Activated naive CD4-positive, alpha-beta T cell treated with anti-CD3 and anti-CD28 coated beads, Interleukin-2, amount 50 U/mL, for 16 hours (primary cell): ENCODE measurements at regions not wholly inside any gene's neighbourhood (a gene's known extent, or its start where the extent isn't known, plus 50 kb on each side); places are given as distances from the start of the nearest gene placed in this dataset.

Source experiments
- DNase-seq: peaks from one replicate; pipeline ENCODE4 v3.0.0-alpha.2; 2020

GRCh38 chr3:194805546-194805945, 119.9 kb downstream of the FAM43A start:
- no peak for DNase-seq

DNA sequence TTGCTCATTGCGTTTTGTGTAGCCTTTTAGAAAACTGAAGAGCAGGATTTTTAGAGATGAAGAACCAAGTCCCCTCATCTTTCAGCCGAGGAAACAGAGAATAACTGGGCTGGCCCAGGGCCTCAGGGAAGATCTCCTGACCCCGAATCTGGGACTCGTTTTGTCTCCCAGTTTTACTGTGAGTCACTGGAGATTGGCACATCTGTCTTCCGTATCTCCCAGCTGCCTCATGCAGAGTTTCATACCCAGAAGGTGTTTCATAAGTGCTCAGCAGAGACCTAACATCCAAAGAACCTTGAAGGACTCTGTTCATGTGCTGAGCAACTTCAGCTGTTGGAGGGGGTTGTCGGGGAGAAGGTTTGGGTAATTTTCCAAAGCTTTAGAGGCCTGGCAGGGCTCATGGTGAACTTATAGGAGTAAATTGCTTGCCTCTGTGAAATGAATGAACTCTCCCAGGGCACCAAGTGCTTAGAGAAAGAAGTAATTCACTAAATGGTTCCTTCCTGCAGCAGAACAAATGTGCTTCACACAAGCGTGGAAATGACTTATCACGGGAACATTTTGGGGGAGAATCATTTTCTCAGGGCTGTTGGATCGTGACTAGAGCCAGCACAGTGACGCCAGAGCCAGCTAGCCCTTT, 121.4 kb downstream of the FAM43A start:
- DNase-seq: no peak

DNA sequence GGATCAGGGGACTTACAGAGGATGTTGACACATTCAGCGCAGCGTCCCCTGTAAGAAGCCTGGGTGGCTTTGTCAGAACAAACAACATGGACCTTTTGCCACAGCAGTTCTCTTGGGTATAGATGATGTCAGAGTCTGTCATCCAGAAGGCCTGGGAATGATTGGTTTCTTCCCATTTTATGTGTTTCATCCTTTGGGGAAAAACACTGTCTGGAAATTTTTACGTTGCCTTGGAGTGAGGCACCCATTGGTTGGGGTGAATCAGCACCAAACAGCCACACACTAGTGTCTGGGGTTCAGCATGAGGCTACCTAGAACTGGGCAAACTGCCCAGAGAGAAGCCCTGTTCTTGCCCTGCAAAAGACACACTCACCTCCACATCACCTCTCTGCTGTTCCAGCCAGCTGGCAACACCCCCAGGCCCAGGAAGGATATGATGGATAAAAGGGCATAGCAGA, 123.0 kb downstream of the FAM43A start:
- DNase-seq: no peak

DNA sequence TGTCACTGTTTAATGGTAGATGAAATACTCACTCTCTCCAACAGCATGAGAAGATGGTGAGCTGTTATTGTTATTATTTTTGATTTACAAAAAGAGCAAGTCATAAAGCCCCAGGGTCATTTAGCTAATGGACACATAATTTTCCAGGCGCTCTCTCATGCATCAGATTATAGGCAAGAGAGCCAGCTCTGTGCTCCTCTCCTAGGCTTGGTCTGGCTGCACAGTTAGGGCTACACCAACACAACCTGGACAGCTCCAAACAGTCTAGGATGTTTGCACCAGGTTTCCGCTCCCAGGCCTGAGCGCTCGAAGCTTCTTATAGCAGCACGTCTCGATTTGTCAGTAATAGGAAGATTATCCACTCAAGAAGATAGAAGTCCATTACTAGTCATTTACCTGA, 123.7 kb downstream of the FAM43A start:
- DNase-seq: no peak

DNA sequence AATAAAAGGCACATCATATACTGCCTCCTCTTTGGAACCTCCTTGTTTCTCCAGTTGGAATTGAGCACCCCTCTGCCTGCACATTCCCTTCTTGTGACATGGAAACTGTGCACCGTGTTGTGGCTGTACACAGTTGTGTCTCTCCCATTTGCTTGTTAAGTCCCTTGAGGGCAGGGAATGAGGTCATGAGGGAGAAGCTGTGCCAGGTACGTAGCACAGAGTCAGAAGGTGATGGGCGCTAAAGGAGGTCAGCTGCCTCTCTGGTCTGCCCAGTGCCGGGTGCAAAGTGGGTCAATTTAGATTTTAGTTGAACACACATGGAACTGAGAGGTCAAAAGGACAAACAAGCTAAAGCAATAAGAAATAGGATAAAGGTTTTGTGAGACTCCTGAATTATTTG, 124.4 kb downstream of the FAM43A start:
- DNase-seq: no peak

GRCh38 chr3:194811118-194811517, 125.4 kb downstream of the FAM43A start:
- no peak for DNase-seq

GRCh38 chr3:194812176-194812575, 126.5 kb downstream of the FAM43A start:
- DNase-seq: no peak

- no peak for DNase-seq
These were observed 129.2 kb downstream of the FAM43A start for GRCh38 chr3:194814878-194815357.

GRCh38 chr3:194816748-194817591, 131.3 kb downstream of the FAM43A start:
- no peak for DNase-seq

DNA sequence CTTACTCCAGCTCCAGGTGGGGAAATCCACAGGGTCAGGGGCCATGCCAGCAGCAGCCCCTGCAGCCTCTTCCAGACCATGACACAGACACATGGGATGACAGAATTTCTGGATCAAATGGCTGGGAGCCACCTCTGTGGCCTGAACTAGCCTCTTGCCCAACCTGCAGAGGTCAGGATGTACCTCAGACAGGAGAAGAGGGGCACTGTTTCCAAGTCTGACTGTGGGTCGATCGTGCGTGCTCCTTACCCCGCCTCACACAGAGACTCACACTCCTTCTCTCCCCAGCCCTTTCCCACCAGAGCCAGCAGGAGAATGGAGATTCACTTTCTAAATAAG, 131.9 kb downstream of the FAM43A start:
- DNase-seq: no peak

DNA sequence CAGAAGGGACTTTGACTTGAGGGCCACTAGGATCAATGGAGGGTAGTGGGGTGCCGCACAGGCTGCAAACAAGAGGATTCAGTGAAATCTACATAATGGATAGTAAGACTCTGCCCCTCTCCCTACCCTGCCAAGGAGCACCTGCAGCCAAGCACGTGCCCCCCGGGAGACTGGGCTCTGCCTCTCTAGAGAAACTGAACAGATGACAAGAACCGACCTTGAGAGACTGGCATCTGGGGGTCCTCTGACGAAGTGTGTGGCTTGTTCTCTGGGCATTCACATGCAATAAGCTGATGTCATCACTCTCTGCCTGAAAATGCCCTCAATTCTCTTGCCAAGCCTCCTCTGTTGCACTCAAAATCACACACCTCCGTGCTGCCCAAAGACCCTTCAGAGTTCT, 132.3 kb downstream of the FAM43A start:
- no peak for DNase-seq

DNA sequence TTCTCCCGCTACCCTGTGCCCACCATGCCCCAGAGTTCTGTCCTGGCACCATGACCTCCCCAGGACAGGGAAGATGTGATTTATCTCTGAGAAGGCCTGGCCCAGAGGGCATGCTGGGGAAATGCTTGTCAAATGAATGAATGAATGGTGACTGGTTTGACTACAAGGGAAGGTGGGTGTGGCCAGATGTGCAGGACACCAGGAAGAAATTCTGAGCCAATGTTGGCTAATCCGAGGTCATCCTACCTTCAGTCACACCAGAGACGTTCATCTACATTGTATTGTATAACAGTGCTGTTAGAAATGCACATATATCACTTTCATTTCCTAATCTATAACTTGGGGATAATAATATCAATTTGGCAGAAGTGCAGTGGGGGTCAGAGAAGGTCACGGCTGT, 138.4 kb downstream of the FAM43A start:
- DNase-seq: no peak

DNA sequence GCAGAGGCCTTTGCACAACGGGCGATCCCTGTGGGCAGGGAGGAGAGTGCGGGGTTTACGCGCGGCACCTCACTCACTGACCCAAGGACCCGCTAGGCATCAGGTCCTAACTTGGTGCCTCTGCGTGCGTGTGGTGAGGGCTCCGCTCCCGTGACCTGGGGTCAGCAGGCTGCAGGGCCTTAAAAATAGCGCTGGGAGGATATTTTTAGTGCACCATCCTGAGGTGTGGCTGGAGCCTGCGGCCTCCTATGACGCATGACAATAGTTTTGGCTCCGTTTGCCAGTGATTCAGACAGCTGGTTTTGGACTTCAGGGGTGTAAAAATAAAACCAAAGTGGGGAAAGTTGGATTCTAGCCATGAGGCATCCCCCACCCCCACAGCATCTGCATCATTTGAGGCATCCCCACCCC, 139.0 kb downstream of the FAM43A start:
- no peak for DNase-seq

GRCh38 chr3:194826594-194826993, 140.9 kb downstream of the FAM43A start:
- no peak for DNase-seq

- no peak for DNase-seq
These were observed 141.8 kb downstream of the FAM43A start for GRCh38 chr3:194827486-194827885.

- no peak for DNase-seq
These were observed 142.4 kb downstream of the FAM43A start for GRCh38 chr3:194828116-194828515.

GRCh38 chr3:194828926-194829325, 143.2 kb downstream of the FAM43A start:
- no peak for DNase-seq

DNA sequence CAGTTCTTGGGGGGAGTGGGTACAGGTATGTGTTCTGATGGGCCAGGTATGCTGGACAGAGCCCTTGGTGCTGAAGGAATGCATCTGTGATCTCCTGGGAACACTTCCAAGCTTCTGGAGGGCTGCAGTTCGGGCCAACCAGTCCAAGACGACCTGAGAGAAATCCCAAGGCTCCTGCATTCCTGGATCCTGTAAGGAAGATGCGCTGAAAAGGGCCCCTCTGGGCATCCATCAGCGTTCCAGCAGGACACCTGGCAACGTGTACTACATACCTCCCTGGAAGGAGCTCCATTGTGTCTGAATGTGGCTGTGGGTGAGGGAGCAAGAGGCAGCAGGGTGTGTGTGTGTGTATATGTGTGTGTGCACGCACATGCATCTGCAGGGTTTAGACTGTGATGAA, 144.7 kb downstream of the FAM43A start:
- no peak for DNase-seq

GRCh38 chr3:194830978-194831377, 145.3 kb downstream of the FAM43A start:
- DNase-seq: no peak

GRCh38 chr3:194832346-194833104, 146.8 kb downstream of the FAM43A start:
- DNase-seq: no peak

- no peak for DNase-seq
These were observed 147.6 kb downstream of the FAM43A start for GRCh38 chr3:194833114-194833910.

DNA sequence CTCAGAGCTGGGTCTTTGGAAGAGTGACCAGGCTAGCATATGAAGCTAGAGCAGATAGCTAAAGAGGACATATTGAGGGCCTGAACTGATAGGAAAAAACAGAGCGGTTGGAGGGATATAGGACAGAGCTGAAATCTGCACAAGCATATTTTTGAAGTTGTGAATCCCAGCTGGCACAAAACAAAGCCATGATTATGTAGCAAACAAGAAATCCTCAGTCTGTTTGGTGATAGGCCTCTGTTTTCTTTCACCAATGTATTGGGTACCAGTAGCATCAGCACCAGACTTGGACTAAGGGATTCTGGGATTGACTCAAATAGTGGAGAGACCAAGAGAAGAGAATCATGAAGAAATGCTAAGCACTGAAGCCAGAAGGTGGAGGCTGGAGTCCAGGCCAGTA, 151.0 kb downstream of the FAM43A start:
- DNase-seq: no peak
